AG04450 (cell line): ENCODE measurements at regions not wholly inside any gene's neighbourhood (a gene's known extent, or its start where the extent isn't known, plus 50 kb on each side); places are given as distances from the start of the nearest gene placed in this dataset.
"Not testable (repeated sequence)": the region's sequence is repeated elsewhere in the genome, so short reads cannot be mapped to it uniquely, and the experiment has no call there.

Experiments
- CTCF ChIA-PET: fragments of 300-600, 350-600 bp; formaldehyde crosslinking; extraction: SDS; loops from one replicate; lab custom pipeline; 2022; ENCODE audit warnings: antibody characterized with exemption, inconsistent platforms; lab: Charles Lee
- POLR2A ChIA-PET: fragments of 350-600 bp; formaldehyde crosslinking; extraction: SDS; loops from one replicate; lab custom pipeline; 2021; ENCODE audit warnings: antibody characterized with exemption, inconsistent platforms; lab: Yijun Ruan, JAX
- DNase-seq: peaks from one replicate; pipeline ENCODE4 v3.0.0-alpha.2; 2011; ENCODE audit warnings: low read depth, low spot score
- H3K27ac ChIP-seq: one replicate; pipeline ENCODE4 v1.5.1; 2012; ENCODE audit warnings: low read depth, low read length, control low read depth
- H3K27me3 ChIP-seq: one replicate; pipeline ENCODE4 v1.6.0; 2012; ENCODE audit warnings: low read length; ENCODE audit not compliant: control insufficient read depth, insufficient read depth
- H3K4me3 ChIP-seq: 2 replicates; pipeline ENCODE4 v1.5.1; 2011; ENCODE audit warnings: mild to moderate bottlenecking, low read depth, low read length, control low read depth
- H3K9me3 ChIP-seq: 2 replicates; pipeline ENCODE4 v1.5.1; 2012; ENCODE audit warnings: low read length; ENCODE audit not compliant: control insufficient read depth, insufficient read depth
- TF ChIP-seq, protein P1 (sequence below): IDR thresholded peaks from 2 replicates; pipeline ENCODE4 v1.5.1; 2011; ENCODE audit warnings: low read depth, low read length, control low read depth, inconsistent platforms

DNA sequence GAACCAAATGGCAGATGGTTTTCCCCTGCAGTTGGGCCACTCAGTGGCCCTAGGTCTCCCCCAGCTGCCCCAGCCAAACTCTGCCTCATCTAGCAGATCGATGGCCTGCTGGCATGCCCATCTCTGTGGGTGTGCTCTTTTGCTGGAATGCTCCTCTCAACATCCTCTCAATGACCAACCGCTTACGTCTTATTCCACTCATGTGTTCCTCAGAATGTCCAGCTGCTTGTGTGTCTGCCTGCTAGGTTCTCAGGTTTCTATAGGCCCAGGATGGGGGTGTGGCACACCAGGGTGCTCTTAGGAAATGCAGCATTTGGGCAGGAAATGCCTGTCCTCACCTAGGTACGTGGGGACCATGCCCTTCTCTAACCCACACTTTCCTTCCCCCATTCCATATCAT, 509.9 kb upstream of the SYNCRIP start:
- H3K9me3 ChIP-seq, result peaks cover 15% of the 10 kb centered on the region
- no peak for DNase-seq
- POLR2A ChIA-PET, result no interaction called here
- H3K27ac ChIP-seq, result no peak overlapping the region
- H3K4me3 ChIP-seq, result no peak overlapping the region
- TF ChIP-seq, protein P1, sequence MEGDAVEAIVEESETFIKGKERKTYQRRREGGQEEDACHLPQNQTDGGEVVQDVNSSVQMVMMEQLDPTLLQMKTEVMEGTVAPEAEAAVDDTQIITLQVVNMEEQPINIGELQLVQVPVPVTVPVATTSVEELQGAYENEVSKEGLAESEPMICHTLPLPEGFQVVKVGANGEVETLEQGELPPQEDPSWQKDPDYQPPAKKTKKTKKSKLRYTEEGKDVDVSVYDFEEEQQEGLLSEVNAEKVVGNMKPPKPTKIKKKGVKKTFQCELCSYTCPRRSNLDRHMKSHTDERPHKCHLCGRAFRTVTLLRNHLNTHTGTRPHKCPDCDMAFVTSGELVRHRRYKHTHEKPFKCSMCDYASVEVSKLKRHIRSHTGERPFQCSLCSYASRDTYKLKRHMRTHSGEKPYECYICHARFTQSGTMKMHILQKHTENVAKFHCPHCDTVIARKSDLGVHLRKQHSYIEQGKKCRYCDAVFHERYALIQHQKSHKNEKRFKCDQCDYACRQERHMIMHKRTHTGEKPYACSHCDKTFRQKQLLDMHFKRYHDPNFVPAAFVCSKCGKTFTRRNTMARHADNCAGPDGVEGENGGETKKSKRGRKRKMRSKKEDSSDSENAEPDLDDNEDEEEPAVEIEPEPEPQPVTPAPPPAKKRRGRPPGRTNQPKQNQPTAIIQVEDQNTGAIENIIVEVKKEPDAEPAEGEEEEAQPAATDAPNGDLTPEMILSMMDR, result no peak
- no peaks in the 10 kb centered on the region for H3K27me3 ChIP-seq
- CTCF ChIA-PET, result no interaction called here

DNA sequence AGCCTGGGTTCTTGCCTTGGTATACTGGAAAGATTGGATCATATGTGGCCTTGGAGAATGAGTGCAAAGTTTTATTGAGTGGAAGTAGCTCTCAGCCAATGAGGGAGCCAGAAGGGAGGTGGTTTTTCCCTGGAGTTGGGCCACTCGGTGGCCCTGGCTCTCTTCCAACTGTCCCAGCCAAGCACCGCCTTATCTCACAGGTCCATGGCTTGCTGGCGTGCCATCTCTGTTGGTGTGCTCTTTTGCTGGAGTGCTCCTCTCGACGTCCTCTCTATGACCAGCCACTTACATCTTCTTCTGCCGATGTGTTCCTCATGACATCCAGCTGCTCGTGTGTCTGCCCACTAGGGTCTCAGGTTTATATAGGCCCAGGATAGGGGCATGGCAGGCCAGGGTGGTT, 505.9 kb upstream of the SYNCRIP start:
- Histone ChIP-seq H3K27me3 (no peaks in the 10 kb centered on the region), H3K27ac (no peak overlapping the region), H3K4me3 (no peak overlapping the region), H3K9me3 (peaks cover 13% of the 10 kb centered on the region)
- TF ChIP-seq, protein P1, result no peak
- ChIA-PET CTCF (no interaction called here), POLR2A (no interaction called here)
- no peak for DNase-seq

DNA sequence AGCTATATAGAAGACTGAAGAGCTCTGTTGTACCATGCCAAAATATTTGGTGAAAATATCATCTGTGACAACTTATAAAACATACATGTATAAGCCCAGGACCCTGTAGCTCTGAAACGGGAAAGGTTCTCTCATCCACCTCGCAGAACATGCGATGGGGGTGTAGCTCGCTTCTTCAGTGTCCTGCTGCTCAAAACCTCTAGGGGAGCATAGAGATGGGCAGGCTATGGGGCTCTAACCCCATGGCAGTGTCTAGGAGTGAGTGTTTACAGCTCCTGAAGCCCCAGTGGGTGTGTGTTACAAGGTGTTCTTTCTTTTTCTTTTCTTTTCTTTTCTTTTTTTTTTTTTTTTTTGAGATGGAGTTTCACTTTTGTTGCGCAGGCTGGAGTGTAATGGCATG, 505.2 kb upstream of the SYNCRIP start:
- no peak for DNase-seq
- ChIA-PET CTCF (no interaction called here), POLR2A (no interaction called here)
- Histone ChIP-seq H3K9me3 (peaks cover 13% of the 10 kb centered on the region), H3K27ac (no peak overlapping the region), H3K27me3 (no peaks in the 10 kb centered on the region), H3K4me3 (no peak overlapping the region)
- TF ChIP-seq, protein P1, result no peak

DNA sequence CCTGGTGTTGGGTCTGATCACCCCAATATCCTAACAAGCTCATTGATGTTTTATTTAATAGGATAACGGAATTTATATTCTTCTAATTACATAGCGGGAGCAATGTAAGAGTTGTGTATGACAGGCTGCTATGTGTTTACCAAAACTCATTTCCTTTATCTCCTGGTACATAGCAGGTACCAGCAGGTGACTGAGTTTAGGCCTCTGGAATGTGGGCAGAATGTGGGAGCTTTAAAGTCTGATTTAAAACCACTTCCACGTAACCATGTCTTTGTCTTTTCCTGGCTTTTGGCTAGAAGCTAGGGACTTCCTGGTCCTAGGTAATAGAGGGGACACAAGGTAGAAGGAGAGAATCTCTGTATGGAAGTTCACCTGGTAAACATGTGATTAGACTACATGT, 504.6 kb upstream of the SYNCRIP start:
- no peaks in the 10 kb centered on the region for H3K27me3 ChIP-seq
- POLR2A ChIA-PET, result no interaction called here
- TF ChIP-seq, protein P1, result no peak
- no peak overlapping the region for H3K27ac ChIP-seq
- H3K9me3 ChIP-seq, result peaks cover 8% of the 10 kb centered on the region
- no peak overlapping the region for H3K4me3 ChIP-seq
- CTCF ChIA-PET, result no interaction called here
- DNase-seq, result no peak

DNA sequence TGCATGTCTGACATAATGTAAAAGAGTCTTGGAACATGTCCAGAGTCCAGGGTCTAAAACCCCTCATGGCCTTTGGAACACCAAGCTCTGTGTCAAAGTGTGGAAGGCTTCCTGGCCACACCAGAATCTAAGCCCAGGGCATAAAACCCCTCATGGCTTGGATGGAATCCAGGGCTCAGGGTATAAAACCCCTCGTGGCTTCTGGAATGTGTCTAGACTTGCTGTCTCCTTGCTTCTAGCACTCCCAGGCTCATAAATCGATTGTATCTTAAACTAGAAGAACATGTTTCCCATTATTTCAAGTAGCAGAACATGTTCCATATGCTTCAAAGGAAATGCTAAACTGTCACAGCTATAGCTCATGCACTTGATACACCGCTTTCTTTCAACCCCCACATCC, 504.1 kb upstream of the SYNCRIP start:
- H3K27ac ChIP-seq, H3K9me3 ChIP-seq, H3K27me3 ChIP-seq, H3K4me3 ChIP-seq, CTCF ChIA-PET, POLR2A ChIA-PET, DNase-seq: not testable (repeated sequence)

DNA sequence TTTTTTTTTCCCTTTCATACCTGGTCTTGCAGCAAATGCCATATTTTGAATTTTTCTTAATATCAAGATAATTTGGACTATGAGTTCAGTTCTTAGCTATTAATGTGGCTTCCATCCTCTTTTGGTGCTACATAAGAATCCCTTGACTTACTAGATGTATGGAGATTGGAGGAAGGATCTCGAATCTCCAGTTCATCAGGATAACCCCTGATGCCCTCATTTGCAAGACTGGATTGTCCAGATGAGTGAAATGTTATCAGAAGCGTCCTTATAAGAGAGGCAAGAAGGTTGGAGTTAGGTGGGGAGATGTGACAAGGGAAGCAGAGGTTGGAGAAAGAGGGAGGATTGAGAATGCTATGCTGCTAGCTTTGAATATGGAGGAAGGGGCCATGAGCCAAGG, 499.6 kb upstream of the SYNCRIP start:
- ChIA-PET CTCF (no interaction called here), POLR2A (no interaction called here)
- no peaks in the 10 kb centered on the region for H3K9me3 ChIP-seq
- TF ChIP-seq, protein P1, result no peak
- no peak overlapping the region for H3K4me3 ChIP-seq
- no peaks in the 10 kb centered on the region for H3K27me3 ChIP-seq
- no peak for DNase-seq
- H3K27ac ChIP-seq, result no peak overlapping the region
